Esophagus squamous epithelium (tissue), 5 donors: ENCODE measurements at regions not wholly inside any gene's neighbourhood (a gene's known extent, or its start where the extent isn't known, plus 50 kb on each side); places are given as distances from the start of the nearest gene placed in this dataset.

Experiments used
- DNase-seq: peaks from one replicate; lab custom pipeline; 2025; lab: John Stamatoyannopoulos, UW
- H3K27ac ChIP-seq, 4 donors: fragments of 200-600 bp; sonication (generic); one replicate each; pipeline ENCODE4 v1.5.1; 2016 to 2019; ENCODE audit warnings: mild to moderate bottlenecking in 1 of 4
- H3K27me3 ChIP-seq, 4 donors: fragments of 200-600 bp; sonication (generic); 1 replicate in 3 of 4; 2 replicates in 1 of 4; pipeline versions ENCODE4 v1.5.1 to v1.6.0; 2017 to 2021; ENCODE audit warnings: antibody characterized with exemption in 1 of 4
- H3K36me3 ChIP-seq, 3 donors: fragments of 200-600 bp; sonication (generic); one replicate each; pipeline ENCODE4 v1.5.1; 2016 to 2019
- H3K4me1 ChIP-seq, 3 donors: fragments of 200-600 bp; sonication (generic); one replicate each; pipeline ENCODE4 v1.5.1; 2017 to 2019
- H3K4me3 ChIP-seq, 4 donors: fragments of 200-600 bp; sonication (generic); 1 replicate in 3 of 4; 2 replicates in 1 of 4; pipeline ENCODE4 v1.5.1; 2016 to 2019; ENCODE audit warnings: mild to moderate bottlenecking in 2 of 4, moderate library complexity in 1 of 4
- H3K9me3 ChIP-seq, 3 donors: fragments of 200-600 bp; sonication (generic); one replicate each; pipeline ENCODE4 v1.5.1; 2016 to 2019
- POLR2A ChIP-seq, 4 donors: fragments of 450-650 bp; IDR thresholded peaks; one replicate each; pipeline ENCODE4 v1.6.1; 2017; ENCODE audit warnings: antibody characterized with exemption in 4 of 4, mild to moderate bottlenecking in 4 of 4, moderate library complexity in 3 of 4
- WGBS, 2 donors: methylation state at CpG; one replicate each; pipeline ENCODE4 v1.1.5; 2018; 5-methylcytosine and 5-hydroxymethylcytosine counted together
- intact Hi-C: fragments of 100-400 bp; cut with DNase I; formaldehyde crosslinking; loops from one replicate; pipeline ENCODE4 v1.15.0; 2022
- TF ChIP-seq, protein P1 (sequence below), 6 experiments: fragments of 450-650 bp in 4 of 6; fragments of 200-600 bp in 2 of 6; sonication (generic) in 2 of 6; IDR thresholded peaks; one replicate each; pipeline ENCODE4 v1.5.1; 2016 to 2019; ENCODE audit warnings: antibody characterized with exemption in 6 of 6, mild to moderate bottlenecking in 4 of 6, moderate library complexity in 4 of 6
- donor health status: DM: yes; HTN: yes; CAD: no.

- no peaks in the 10 kb centered on the region for H3K27me3 ChIP-seq
- no peaks in the 10 kb centered on the region for H3K9me3 ChIP-seq
- H3K36me3 ChIP-seq = no peaks in the 10 kb centered on the region
- peaks cover 0 to 17% (median 10%) of the 10 kb centered on the region in 3 donors for H3K4me1 ChIP-seq
- no peak overlapping the region for H3K27ac ChIP-seq
- DNase-seq = no peak
- TF ChIP-seq, protein P1, sequence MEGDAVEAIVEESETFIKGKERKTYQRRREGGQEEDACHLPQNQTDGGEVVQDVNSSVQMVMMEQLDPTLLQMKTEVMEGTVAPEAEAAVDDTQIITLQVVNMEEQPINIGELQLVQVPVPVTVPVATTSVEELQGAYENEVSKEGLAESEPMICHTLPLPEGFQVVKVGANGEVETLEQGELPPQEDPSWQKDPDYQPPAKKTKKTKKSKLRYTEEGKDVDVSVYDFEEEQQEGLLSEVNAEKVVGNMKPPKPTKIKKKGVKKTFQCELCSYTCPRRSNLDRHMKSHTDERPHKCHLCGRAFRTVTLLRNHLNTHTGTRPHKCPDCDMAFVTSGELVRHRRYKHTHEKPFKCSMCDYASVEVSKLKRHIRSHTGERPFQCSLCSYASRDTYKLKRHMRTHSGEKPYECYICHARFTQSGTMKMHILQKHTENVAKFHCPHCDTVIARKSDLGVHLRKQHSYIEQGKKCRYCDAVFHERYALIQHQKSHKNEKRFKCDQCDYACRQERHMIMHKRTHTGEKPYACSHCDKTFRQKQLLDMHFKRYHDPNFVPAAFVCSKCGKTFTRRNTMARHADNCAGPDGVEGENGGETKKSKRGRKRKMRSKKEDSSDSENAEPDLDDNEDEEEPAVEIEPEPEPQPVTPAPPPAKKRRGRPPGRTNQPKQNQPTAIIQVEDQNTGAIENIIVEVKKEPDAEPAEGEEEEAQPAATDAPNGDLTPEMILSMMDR (IDR thresholded peaks at IDR 0.05) = no peak
- TF ChIP-seq POLR2A (IDR thresholded peaks at IDR 0.05) = no peak
- no peak overlapping the region for H3K4me3 ChIP-seq
- 50 to 65% methylated on average over 1 of the region's 1 CpG for WGBS, 2 donors
- intact Hi-C loops = no loop called here
Observed at GRCh38 chr22:34763496-34763895, 302.5 kb upstream of the ISX start.

GRCh38 chr22:34765115-34765514, 300.8 kb upstream of the ISX start:
- 60 to 88% methylated on average over 2 of the region's 2 CpGs for WGBS, 2 donors
- Histone ChIP-seq H3K27ac (no peak overlapping the region), H3K27me3 (no peaks in the 10 kb centered on the region), H3K36me3 (no peaks in the 10 kb centered on the region), H3K4me3 (no peak overlapping the region), H3K4me1 (peaks cover 0 to 10% (median 6%) of the 10 kb centered on the region in 3 donors), H3K9me3 (no peaks in the 10 kb centered on the region)
- TF ChIP-seq, protein P1 (IDR thresholded peaks at IDR 0.05) = no peak
- TF ChIP-seq POLR2A (IDR thresholded peaks at IDR 0.05) = no peak
- DNase-seq = no peak
- intact Hi-C loops = no loop called here

- Histone ChIP-seq H3K9me3 (no peaks in the 10 kb centered on the region), H3K4me3 (no peak overlapping the region), H3K27ac (no peak overlapping the region), H3K4me1 (no peaks in the 10 kb centered on the region), H3K27me3 (no peaks in the 10 kb centered on the region), H3K36me3 (no peaks in the 10 kb centered on the region)
- DNase-seq = no peak
- TF ChIP-seq POLR2A (IDR thresholded peaks at IDR 0.05) = no peak
- TF ChIP-seq, protein P1 (IDR thresholded peaks at IDR 0.05) = no peak
- 76 to 78% methylated on average over 3 of the region's 3 CpGs for WGBS, 2 donors
- intact Hi-C loops = no loop called here
Observed at GRCh38 chr22:34769361-34769760, 296.6 kb upstream of the ISX start.

DNA sequence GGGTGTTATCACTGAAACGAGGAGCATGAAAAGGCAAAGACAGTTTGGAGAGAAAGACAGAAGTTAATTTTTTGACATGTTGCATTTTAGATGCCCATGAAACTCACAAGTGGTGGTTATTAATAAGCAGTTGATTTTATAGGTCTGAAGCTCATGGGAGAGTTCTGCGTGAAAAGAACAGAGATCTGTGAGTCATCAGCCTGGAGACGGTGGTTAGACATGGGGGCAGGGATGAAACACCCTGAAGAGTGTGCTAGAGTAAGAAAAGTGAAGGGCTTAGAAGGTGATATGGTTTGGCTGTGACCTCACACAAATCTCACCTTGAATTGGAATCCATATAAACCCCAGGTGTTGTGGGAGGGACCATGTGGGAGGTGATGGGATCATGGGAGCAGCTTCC, 289.1 kb upstream of the ISX start:
- intact Hi-C loops = no loop called here
- no peak for TF ChIP-seq POLR2A (IDR thresholded peaks at IDR 0.05)
- TF ChIP-seq, protein P1 (IDR thresholded peaks at IDR 0.05) = no peak
- 46% methylated on average over 3 of the region's 3 CpGs for WGBS, 2 donors
- H3K4me1 ChIP-seq = no peaks in the 10 kb centered on the region
- DNase-seq = no peak
- H3K36me3 ChIP-seq = no peaks in the 10 kb centered on the region
- peaks cover 0 to 8% (median 0%) of the 10 kb centered on the region in 3 donors for H3K9me3 ChIP-seq
- no peak overlapping the region for H3K4me3 ChIP-seq
- H3K27me3 ChIP-seq = no peaks in the 10 kb centered on the region
- no peak overlapping the region for H3K27ac ChIP-seq

- TF ChIP-seq POLR2A (IDR thresholded peaks at IDR 0.05) = no peak
- TF ChIP-seq, protein P1 (IDR thresholded peaks at IDR 0.05) = no peak
- H3K27ac ChIP-seq = no peak overlapping the region
- no peaks in the 10 kb centered on the region for H3K36me3 ChIP-seq
- no peak for DNase-seq
- intact Hi-C loops = no loop called here
- no peak overlapping the region for H3K4me3 ChIP-seq
- peaks cover 0 to 8% (median 0%) of the 10 kb centered on the region in 3 donors for H3K9me3 ChIP-seq
- no peaks in the 10 kb centered on the region for H3K4me1 ChIP-seq
- no peaks in the 10 kb centered on the region for H3K27me3 ChIP-seq
Observed at GRCh38 chr22:34781681-34782080, 284.3 kb upstream of the ISX start.
